CD14-positive monocyte (primary cell): ENCODE measurements at regions not wholly inside any gene's neighbourhood (a gene's known extent, or its start where the extent isn't known, plus 50 kb on each side); places are given as distances from the start of the nearest gene placed in this dataset.

Source experiments
- DNase-seq, 3 donors: peaks; one replicate each; pipeline ENCODE4 v3.0.0-alpha.2; 2011 to 2022
- H2AFZ ChIP-seq: 2 replicates; pipeline ENCODE4 v1.6.0; 2012; ENCODE audit warnings: mild to moderate bottlenecking, low read depth, low read length, inconsistent platforms; ENCODE audit not compliant: insufficient read depth, poor library complexity, severe bottlenecking
- H3K27ac ChIP-seq, 2 donors: 1 replicate in 1 of 2; 2 replicates in 1 of 2; pipeline ENCODE4 v1.5.1; 2012 to 2013; ENCODE audit warnings: low read length in 2 of 2, control low read depth in 1 of 2, inconsistent platforms in 1 of 2, low read depth in 1 of 2, mild to moderate bottlenecking in 1 of 2
- H3K27me3 ChIP-seq, 2 donors: one replicate each; pipeline versions ENCODE4 v1.6.0 to v1.6.1; 2011 to 2013; ENCODE audit warnings: low read length in 2 of 2; ENCODE audit not compliant: control insufficient read depth in 2 of 2, insufficient read depth in 2 of 2
- H3K36me3 ChIP-seq, 2 donors: replicated peaks in 1 of 2; 1 replicate in 1 of 2; 2 replicates in 1 of 2; pipeline versions ENCODE4 v1.5.1 to v1.6.1; 2012 to 2013; ENCODE audit warnings: low read length in 2 of 2, control low read depth in 1 of 2, inconsistent platforms in 1 of 2, mild to moderate bottlenecking in 1 of 2; ENCODE audit not compliant: insufficient read depth in 2 of 2, control insufficient read depth in 1 of 2
- H3K4me1 ChIP-seq, 2 donors: 1 replicate in 1 of 2; 2 replicates in 1 of 2; pipeline versions ENCODE4 v1.5.1 to v1.6.1; 2012 to 2013; ENCODE audit warnings: low read length in 2 of 2, control low read depth in 1 of 2, inconsistent platforms in 1 of 2, mild to moderate bottlenecking in 1 of 2, moderate library complexity in 1 of 2; ENCODE audit not compliant: insufficient read depth in 2 of 2, control insufficient read depth in 1 of 2
- H3K4me2 ChIP-seq: replicated peaks from 2 replicates; pipeline ENCODE3; 2012; ENCODE audit warnings: low read length, moderate library complexity, mild to moderate bottlenecking; ENCODE audit not compliant: poor library complexity, severe bottlenecking; ENCODE audit errors: extremely low read depth
- H3K4me3 ChIP-seq, 3 experiments: fragments of 200-600 bp in 1 of 3; sonication (generic) in 1 of 3; replicated peaks in 1 of 3; 1 replicate in 2 of 3; 2 replicates in 1 of 3; pipeline ENCODE4 v1.5.1; 2011 to 2013; ENCODE audit warnings: low read length in 3 of 3, mild to moderate bottlenecking in 3 of 3, control low read depth in 2 of 3, low read depth in 2 of 3, inconsistent platforms in 1 of 3, moderate library complexity in 1 of 3
- H3K79me2 ChIP-seq: 2 replicates; pipeline ENCODE4 v1.6.0; 2012; ENCODE audit warnings: mild to moderate bottlenecking, control low read depth, inconsistent platforms, low read length, moderate library complexity; ENCODE audit not compliant: insufficient read depth
- H3K9ac ChIP-seq: 2 replicates; pipeline ENCODE4 v1.6.0; 2017; ENCODE audit warnings: low read length, mild to moderate bottlenecking; ENCODE audit not compliant: insufficient read depth, poor library complexity, severe bottlenecking
- H3K9me3 ChIP-seq, 2 donors: replicated peaks in 1 of 2; 1 replicate in 1 of 2; 2 replicates in 1 of 2; pipeline versions ENCODE4 v1.5.1 to v1.6.1; 2012 to 2013; ENCODE audit warnings: low read length in 2 of 2, control low read depth in 1 of 2; ENCODE audit not compliant: control insufficient read depth in 1 of 2, insufficient read depth in 1 of 2
- H4K20me1 ChIP-seq: 2 replicates; pipeline ENCODE4 v1.6.0; 2012; ENCODE audit warnings: mild to moderate bottlenecking, low read length, control low read depth, moderate library complexity; ENCODE audit not compliant: insufficient read depth
- H3K27ac Mint-ChIP-seq, 7 donors: one replicate each; pipeline ENCODE4 v1.8.0; 2020; ENCODE audit warnings: mild to moderate bottlenecking in 7 of 7, mixed read lengths in 7 of 7, moderate library complexity in 6 of 7, inconsistent platforms in 2 of 7
- H3K27me3 Mint-ChIP-seq, 3 donors: one replicate each; pipeline ENCODE4 v1.8.0; 2021 to 2022; ENCODE audit warnings: low read depth in 3 of 3, mild to moderate bottlenecking in 3 of 3, mixed read lengths in 3 of 3, moderate library complexity in 3 of 3, inconsistent platforms in 1 of 3
- H3K36me3 Mint-ChIP-seq, 2 donors: one replicate each; pipeline ENCODE4 v1.8.0; 2020; ENCODE audit warnings: mixed read lengths in 2 of 2, inconsistent platforms in 1 of 2, mild to moderate bottlenecking in 1 of 2
- H3K4me1 Mint-ChIP-seq: one replicate; pipeline ENCODE4 v1.8.0; 2020; ENCODE audit warnings: mild to moderate bottlenecking, mixed read lengths
- H3K4me3 Mint-ChIP-seq, 2 donors: one replicate each; pipeline ENCODE4 v1.8.0; 2020; ENCODE audit warnings: mild to moderate bottlenecking in 2 of 2, mixed read lengths in 2 of 2, moderate library complexity in 1 of 2
- H3K9me3 Mint-ChIP-seq, 7 donors: one replicate each; pipeline ENCODE4 v1.8.0; 2020 to 2022; ENCODE audit warnings: mixed read lengths in 7 of 7, mild to moderate bottlenecking in 6 of 7, moderate library complexity in 6 of 7, inconsistent platforms in 2 of 7
- CTCF ChIP-seq: fragments of 200-600 bp; IDR thresholded peaks from one replicate; pipeline ENCODE4 v1.8.0; 2022; ENCODE audit warnings: antibody characterized with exemption, mild to moderate bottlenecking
- WGBS: methylation state at CpG from one replicate; pipeline ENCODE4 v1.1.5; 2013; ENCODE audit warnings: missing lambda C conversion rate; ENCODE audit not compliant: insufficient coverage; 5-methylcytosine and 5-hydroxymethylcytosine counted together
- intact Hi-C, 2 donors: fragments of 100-400 bp; cut with micrococcal nuclease; formaldehyde crosslinking; loops; one replicate each; pipeline versions ENCODE4 v1.15.0 to v1.15.1; 2023

GRCh38 chr1:214928574-214928973 lies 154.0 kb upstream of the KCNK2 start:
- intact Hi-C loops = no loop called here
- Mint-ChIP-seq H3K9me3 (peaks cover 0 to 3% (median 0%) of the 10 kb centered on the region in 7 donors), H3K27me3 (no peaks in the 10 kb centered on the region), H3K27ac (no peak overlapping the region), H3K4me3 (no peak overlapping the region), H3K4me1 (no peaks in the 10 kb centered on the region), H3K36me3 (no peaks in the 10 kb centered on the region)
- Histone ChIP-seq H2AFZ (no peak overlapping the region), H4K20me1 (no peaks in the 10 kb centered on the region), H3K4me3 (no peak overlapping the region), H3K9me3 (peaks cover 0 to 3% of the 10 kb centered on the region in 2 donors), H3K27me3 (no peaks in the 10 kb centered on the region), H3K4me2 (no peak overlapping the region), H3K36me3 (no peaks in the 10 kb centered on the region), H3K4me1 (no peaks in the 10 kb centered on the region), H3K27ac (no peak overlapping the region), H3K9ac (no peak overlapping the region), H3K79me2 (no peaks in the 10 kb centered on the region)
- no CpG with 5 or more reads among the region's 2 CpGs for WGBS
- TF ChIP-seq CTCF = no peak
- no peak for DNase-seq

DNA sequence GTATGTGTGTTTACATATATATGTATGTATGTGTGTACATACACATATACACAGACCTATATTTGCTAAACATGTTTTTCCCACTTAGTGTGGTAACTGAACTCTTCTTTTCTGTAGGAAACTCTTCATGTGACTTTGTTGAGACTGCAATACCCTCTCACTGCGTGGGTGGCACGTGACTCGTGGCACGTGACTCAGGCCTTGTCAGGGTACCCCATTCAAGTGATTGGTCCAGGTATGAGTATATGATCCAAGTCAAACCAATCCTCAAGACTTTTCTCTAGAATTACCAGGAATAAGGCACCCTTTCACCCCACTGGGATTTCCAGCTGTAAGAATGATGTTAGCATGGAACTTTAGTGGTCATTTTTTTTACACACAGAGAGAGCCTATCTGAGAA lies 149.2 kb upstream of the KCNK2 start:
- no peak overlapping the region for H3K4me3 ChIP-seq
- intact Hi-C loops = no loop called here
- H3K27me3 Mint-ChIP-seq = no peaks in the 10 kb centered on the region
- no peak overlapping the region for H2AFZ ChIP-seq
- no peak overlapping the region for H3K27ac ChIP-seq
- H3K9me3 Mint-ChIP-seq = peaks cover 0 to 2% (median 0%) of the 10 kb centered on the region in 7 donors
- peaks cover 0 to 4% of the 10 kb centered on the region in 2 donors for H3K9me3 ChIP-seq
- no peaks in the 10 kb centered on the region for H3K36me3 ChIP-seq
- H3K4me3 Mint-ChIP-seq = no peak overlapping the region
- no peaks in the 10 kb centered on the region for H3K4me1 ChIP-seq
- H3K27me3 ChIP-seq = no peaks in the 10 kb centered on the region
- H3K79me2 ChIP-seq = no peaks in the 10 kb centered on the region
- TF ChIP-seq CTCF = no peak
- DNase-seq = no peak
- H3K27ac Mint-ChIP-seq = no peak overlapping the region
- H3K36me3 Mint-ChIP-seq = no peaks in the 10 kb centered on the region
- no peaks in the 10 kb centered on the region for H4K20me1 ChIP-seq
- no CpG with 5 or more reads among the region's 4 CpGs for WGBS
- no peaks in the 10 kb centered on the region for H3K4me1 Mint-ChIP-seq
- no peak overlapping the region for H3K4me2 ChIP-seq
- no peak overlapping the region for H3K9ac ChIP-seq
